SHP77 (cell line): ENCODE measurements at regions not wholly inside any gene's neighbourhood (a gene's known extent, or its start where the extent isn't known, plus 50 kb on each side); places are given as distances from the start of the nearest gene placed in this dataset.
"Not testable (repeated sequence)": the region's sequence is repeated elsewhere in the genome, so short reads cannot be mapped to it uniquely, and the experiment has no call there.

Source experiments
- DNase-seq, 2 experiments: peaks; one replicate each; lab custom pipeline; 2025; lab: John Stamatoyannopoulos, UW

DNA sequence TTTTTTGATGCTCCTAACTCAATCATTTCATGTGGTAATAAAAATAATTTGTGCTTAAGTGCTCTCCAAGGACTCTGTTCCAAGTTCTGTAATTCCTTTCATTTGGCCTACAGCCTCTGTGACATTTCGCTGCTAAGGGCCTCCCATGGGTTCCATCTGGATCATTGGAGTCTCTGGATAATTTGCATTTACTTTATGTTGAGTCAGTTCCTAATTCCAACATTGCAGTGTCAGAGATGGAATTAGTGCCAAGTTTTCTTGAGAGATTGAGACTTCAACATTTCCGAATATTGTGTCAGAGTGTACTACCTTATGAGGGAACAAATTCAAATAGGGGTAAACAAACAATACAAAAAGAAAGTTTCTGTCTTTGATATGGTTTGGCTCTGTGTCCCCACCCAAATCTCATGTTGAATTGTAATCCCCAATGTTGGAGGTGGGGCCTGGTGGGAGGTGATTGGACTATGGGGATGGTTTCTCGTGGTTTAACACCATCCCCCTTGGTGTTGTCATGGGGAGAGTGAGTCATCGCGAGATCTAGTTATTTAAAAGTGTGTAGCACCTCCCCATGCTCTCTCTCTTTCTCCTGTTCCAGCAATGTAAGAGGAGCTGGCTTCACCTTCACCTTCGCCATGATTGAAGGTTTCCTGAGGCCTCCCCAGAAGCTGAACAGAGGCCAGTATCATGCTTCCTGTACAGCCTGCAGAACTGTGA, 244.1 kb upstream of the TBX18 start:
- DNase-seq: no peak

GRCh38 chr6:85006362-85006761, 242.0 kb upstream of the TBX18 start:
- DNase-seq: no peak

DNA sequence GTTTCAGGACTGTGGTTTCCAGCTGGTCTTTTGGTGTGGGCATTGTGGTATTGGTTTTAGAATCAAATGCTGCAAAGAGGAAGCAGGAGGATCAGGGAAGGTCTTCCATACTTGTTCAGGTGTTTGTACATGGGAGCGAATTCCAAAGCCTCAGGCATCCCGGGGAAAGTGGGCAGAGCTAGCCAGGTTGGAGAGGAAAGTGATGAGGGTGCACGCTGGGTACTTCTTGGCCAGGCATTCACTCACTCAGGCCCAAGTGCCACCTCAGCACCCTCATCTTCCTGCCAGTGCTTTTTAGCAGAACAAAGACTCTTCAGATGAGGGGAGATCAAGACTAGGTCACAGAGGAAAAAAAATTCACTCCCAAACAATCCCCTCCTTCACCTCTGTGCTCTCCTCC, 241.1 kb upstream of the TBX18 start:
- no peak for DNase-seq

DNA sequence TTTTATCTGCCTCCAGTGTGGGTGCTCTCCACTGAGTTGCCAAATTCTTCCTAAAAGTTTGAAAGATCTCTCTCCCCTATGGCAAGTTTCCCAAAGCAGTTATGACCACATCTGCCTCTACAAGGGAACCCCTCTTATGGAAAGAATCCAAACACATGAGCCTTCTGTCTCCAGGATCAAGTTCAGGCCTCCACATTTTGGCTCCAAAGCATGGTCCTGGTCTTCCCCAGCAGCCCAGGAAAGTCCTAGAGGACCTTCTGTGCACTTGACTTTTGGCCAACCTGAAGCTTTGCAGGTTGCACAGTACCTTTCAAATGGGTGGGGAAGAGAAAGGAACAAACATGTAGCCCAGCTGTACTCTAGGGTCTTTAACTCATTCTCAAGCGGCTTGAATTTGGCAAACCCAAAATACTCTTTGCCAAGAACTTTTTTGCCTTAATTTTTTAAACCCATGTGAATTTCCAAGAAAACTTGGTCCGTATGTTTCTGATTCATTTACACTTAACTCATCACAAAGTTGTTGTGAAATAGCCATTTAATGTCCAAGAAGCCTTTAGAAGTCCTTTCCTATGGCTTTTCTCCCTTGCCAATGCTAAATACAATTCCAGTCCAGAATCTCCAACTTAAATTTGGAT, 240.1 kb upstream of the TBX18 start:
- DNase-seq: no peak

GRCh38 chr6:85002847-85003246, 238.4 kb upstream of the TBX18 start:
- no peak for DNase-seq

- DNase-seq: no peak
These were observed 235.6 kb upstream of the TBX18 start for GRCh38 chr6:85000001-85000400.

GRCh38 chr6:84998223-84998622, 233.8 kb upstream of the TBX18 start:
- DNase-seq: no peak

- not testable (repeated sequence) for DNase-seq
These were observed 224.4 kb upstream of the TBX18 start for GRCh38 chr6:84988766-84989165.

DNA sequence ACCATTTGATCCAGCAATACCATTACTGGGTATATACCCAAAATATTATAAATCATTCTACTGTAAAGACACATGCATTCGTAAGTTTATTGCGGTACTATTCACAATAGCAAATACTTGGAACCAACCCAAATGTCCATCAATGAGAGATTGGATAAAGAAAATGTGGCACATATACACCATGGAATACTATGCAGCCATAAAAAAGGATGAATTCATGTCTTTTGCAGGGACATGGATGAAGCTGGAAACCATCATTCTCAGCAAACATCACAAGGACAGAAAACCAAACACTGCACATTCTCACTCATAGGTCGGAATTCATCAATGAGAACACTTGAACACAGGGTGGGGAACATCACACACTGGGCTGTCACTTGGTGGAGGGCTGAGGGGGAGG, 221.1 kb upstream of the TBX18 start:
- not testable (repeated sequence) for DNase-seq

DNA sequence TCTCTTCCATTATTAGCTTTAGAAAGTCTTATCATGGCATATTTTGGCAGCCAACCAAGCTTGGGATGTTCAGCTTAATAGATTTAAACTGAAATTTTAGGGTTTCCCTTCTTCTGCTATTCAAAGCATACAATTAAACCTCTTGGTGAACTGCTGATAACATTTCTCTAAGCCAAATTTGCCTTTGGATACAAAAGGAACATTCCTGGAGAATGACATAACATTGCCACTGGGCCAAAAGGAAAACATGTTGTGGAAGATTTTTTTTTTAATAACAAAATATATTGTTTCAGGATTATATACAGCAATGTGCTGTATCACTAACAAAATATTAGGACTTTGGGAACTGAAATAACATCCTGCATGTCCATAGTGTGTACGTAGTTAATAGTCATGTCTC, 215.1 kb upstream of the TBX18 start:
- DNase-seq: no peak

DNA sequence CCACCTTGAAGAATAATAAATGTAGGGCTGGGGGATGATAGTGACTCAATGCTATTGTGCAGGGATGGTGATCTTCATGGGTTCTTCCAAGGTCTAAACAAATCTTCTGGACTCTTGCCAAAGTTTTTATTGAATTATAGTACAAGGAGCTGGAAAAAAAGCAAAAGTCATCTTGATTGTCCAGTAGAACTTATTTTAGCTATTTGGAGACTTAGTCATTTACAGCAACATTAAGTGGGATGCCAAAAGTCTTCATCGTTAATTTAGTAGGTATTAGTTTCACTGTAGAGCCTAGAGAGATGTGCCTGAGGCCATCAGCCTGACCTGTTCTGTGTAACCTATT, 212.9 kb upstream of the TBX18 start:
- peak; percentile 16 to 48 for DNase-seq

GRCh38 chr6:84976526-84977362, 212.3 kb upstream of the TBX18 start:
- DNase-seq: peak; percentile 98 to 99

GRCh38 chr6:84975316-84975715, 210.9 kb upstream of the TBX18 start:
- DNase-seq: no peak

- no peak for DNase-seq
These were observed 209.2 kb upstream of the TBX18 start for GRCh38 chr6:84973606-84974005.

DNA sequence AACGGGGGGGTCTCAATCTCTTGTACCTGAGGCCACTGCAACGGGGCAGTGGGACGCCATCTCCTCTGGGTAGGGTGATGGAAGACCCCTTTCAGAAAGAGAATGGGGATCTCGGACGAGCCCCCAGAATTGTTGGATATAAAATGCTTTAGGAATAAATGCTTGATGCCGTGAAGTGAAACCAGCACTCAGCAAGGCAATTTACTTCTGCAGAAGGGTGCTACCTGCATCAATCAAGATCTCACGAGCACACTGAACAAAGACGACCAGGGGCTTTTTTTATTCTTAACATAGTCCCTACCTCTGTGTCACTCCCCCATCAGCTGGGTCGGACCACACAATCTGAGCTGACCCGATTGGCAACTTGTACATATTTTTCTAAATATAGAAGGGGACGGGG, 203.6 kb upstream of the TBX18 start:
- no peak for DNase-seq

GRCh38 chr6:84967389-84967788, 203.0 kb upstream of the TBX18 start:
- DNase-seq: peak; percentile 34 to 48

DNA sequence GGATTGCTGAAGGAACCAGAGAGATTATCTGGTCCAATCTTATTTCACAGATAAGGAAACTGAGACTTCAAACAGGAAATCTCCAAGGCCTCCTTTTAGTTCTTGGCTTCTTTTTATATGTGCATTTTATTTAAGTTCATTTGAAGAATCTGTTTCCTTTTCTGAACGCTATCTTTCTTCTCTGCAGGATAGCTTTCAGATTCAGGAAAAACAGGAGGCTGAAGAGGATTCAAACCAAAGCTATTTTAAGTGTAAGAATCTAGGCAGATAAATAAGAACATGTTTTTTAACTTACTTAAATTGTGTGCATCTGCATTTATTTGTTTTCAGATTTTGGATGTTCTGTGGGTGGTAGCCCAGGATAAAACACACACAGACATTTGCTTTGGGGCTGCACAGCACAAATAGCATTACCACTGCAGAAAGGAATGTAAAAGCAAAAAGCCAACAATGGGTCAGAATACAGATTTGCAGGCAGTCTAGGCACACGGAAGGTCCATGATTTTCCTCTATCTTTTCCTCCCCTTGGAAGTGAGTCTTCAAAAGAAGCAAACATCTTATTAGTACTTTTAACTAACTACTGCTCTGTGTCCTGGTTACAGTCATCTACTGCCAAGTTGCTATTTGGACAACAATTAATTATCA, 188.8 kb upstream of the TBX18 start:
- DNase-seq: no peak

GRCh38 chr6:84944926-84945325, 180.5 kb upstream of the TBX18 start:
- not testable (repeated sequence) for DNase-seq

DNA sequence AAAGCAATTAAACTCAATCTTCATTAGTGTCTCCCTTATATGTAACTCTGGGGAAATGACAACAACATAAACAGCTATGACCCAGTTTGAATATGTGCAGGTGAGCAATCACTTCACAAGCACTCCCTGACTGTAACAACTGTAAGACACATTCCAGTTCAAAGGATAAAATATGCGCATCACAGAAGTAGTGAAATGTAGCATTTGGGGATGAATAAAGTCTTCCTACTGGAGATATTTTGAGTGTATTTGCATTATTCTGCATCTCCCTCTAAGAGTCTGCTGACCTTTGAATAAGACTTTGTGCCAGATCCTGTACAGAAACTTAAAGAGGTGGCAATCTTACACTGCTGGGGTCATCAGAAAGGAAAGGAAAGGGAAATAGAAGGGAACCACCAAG, 179.5 kb upstream of the TBX18 start:
- no peak for DNase-seq

DNA sequence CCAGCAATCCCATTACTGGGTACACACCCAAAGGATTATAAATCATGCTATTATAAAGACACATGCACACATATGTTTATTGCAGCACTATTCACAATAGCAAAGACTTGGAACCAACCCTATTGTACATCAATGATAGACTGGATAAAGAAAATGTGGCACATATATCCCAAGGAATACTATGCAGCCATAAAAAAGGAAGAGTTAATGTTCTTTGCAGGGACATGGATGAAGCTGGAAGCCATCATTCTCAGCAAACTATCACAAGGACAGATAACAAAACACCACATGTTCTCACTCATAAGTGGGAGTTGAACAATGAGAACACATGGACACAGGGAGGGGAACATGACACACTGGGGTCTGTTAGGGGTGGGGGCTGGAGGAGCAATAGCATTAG, 177.2 kb upstream of the TBX18 start:
- not testable (repeated sequence) for DNase-seq

DNA sequence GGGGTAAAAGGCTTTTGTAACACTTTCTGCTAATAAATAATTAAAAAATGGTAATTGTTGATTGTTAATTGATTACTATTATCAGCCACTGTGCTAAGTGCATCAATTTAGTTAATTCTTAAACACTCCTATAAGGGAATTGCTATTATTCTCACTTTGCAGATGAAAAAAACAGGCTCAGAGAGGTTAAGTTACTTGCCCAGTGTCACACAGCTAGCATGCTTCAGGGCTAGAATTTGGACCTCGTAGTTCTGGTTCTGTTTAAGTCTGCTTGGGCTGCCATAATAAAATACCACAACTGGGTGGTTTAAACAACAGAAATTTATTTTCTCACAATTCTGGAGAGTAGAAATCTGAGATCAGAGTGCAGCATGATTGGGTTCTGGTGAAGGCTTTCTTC, 164.8 kb upstream of the TBX18 start:
- DNase-seq: no peak

DNA sequence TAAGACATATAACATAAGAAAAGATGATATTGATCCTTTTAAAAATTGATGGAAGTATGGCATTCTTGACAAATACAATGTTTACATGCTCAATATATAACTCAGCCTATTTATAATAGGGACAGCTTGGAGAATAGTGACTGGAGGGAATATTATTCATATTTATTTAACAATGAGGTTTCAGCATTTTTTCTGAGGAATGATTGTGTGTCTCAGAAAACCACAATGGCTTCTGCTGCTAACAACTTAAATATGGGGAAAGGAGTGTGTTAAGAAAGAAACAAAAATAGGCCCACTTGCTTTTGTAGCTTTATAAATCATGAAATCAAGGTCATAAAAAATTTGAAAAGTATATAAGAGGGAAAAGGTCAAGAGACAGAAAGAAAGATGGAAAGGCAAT, 163.2 kb upstream of the TBX18 start:
- DNase-seq: no peak
